ENCODE measurements at regions not wholly inside any gene's neighbourhood (a gene's known extent, or its start where the extent isn't known, plus 50 kb on each side); places are given as distances from the start of the nearest gene placed in this dataset.

- no peak overlapping the region for H3K14ac ChIP-seq (replicated peaks; ENCODE audit: low read depth, low read length)
- WGBS, 2 experiments (ENCODE audit: extremely low coverage in 2 of 2, insufficient read length in 1 of 2) = no CpG with 5 or more reads among the region's 1 CpG
- H3K9me1 ChIP-seq (ENCODE audit: insufficient read depth, low read length) = no peaks in the 10 kb centered on the region; the same call in 1 of the 2 replicates
- H3K4me2 ChIP-seq (ENCODE audit: low read depth, low read length) = no peak overlapping the region
- no peak overlapping the region for H2BK20ac ChIP-seq (ENCODE audit: low read depth, low read length)
- POLR2A ChIA-PET (ENCODE audit: unreplicated experiment) = interaction anchor here (0.5 kb wide), 1 partner anchor 103 kb away, joined by 4 read pairs; no protein-coding TSS in a partner anchor
- H3K36me3 ChIP-seq (ENCODE audit: control insufficient read depth, insufficient read depth, low read length) = no peaks in the 10 kb centered on the region
- intact Hi-C loops (cut with micrococcal nuclease) = no loop called here
- H3K27ac ChIP-seq (ENCODE audit: insufficient read depth, low read length) = no peak overlapping the region
- H3K56ac ChIP-seq (ENCODE audit: extremely low read depth, insufficient read depth, low read length) = no peak overlapping the region
- H2AK5ac ChIP-seq (ENCODE audit: low read depth, low read length) = no peak overlapping the region
- H2BK15ac ChIP-seq (ENCODE audit: low read depth, low read length) = no peak overlapping the region
- no peak overlapping the region for H2AK9ac ChIP-seq (replicated peaks; ENCODE audit: low read depth, low read length, poor library complexity)
- CTCF ChIA-PET = interaction anchor here (1.2 kb wide), 1 partner anchor 9 kb away, joined by 3 read pairs; no protein-coding TSS in a partner anchor
- no peaks in the 10 kb centered on the region for H3K27me3 ChIP-seq (ENCODE audit: control insufficient read depth, insufficient read depth, low read length)
- in situ Hi-C loops (cut with MboI; ENCODE audit: low sequenced_read_pairs) = no loop called here
- H2AFZ ChIP-seq (replicated peaks; ENCODE audit: low read length, poor library complexity) = no peak overlapping the region
- H3K4me3 ChIP-seq (ENCODE audit: insufficient read depth, low read depth, low read length) = no peak overlapping the region
- H3K4ac ChIP-seq (ENCODE audit: low read depth, low read length) = no peak overlapping the region
- no peak overlapping the region for H3K18ac ChIP-seq (ENCODE audit: low read depth, low read length)
- H4K5ac ChIP-seq (ENCODE audit: low read depth, low read length) = no peak overlapping the region
- ATAC-seq (ENCODE audit: low read depth) (no peak), DNase-seq (no peak)
- no peaks in the 10 kb centered on the region for H3K4me1 ChIP-seq (ENCODE audit: control insufficient read depth, insufficient read depth, low read length)
- no peak overlapping the region for H2BK5ac ChIP-seq (ENCODE audit: low read depth, low read length, poor library complexity, severe bottlenecking)
- dilution Hi-C loops (cut with HindIII; ENCODE audit: low sequenced_read_pairs, unreplicated experiment) = no loop called here
- no TSS peak for BruUV-seq (replicated peaks)
- no peak overlapping the region for H4K91ac ChIP-seq (ENCODE audit: insufficient read depth, low read depth, low read length)
- no peak overlapping the region for H3K23ac ChIP-seq (ENCODE audit: low read depth, low read length)
- no peaks in the 10 kb centered on the region for H3K9me3 ChIP-seq (ENCODE audit: control insufficient read depth, insufficient read depth, low read length)
- no peak overlapping the region for H4K8ac ChIP-seq (ENCODE audit: low read depth in 2 of 2, low read length in 2 of 2)
- no peaks in the 10 kb centered on the region for H4K20me1 ChIP-seq (ENCODE audit: insufficient read depth, low read length)
- H2BK120ac ChIP-seq (ENCODE audit: low read depth, low read length) = no peak overlapping the region
- TF ChIP-seq RFX5 (IDR thresholded peaks at IDR 0.05; ENCODE audit: low read depth, low read length) (no peak), CEBPB (IDR thresholded peaks at IDR 0.05; ENCODE audit: low read depth, low read length) (no peak), MXI1 (IDR thresholded peaks at IDR 0.05; ENCODE audit: borderline replicate concordance, low read depth, low read length) (no peak), CTCF (conservative IDR thresholded peaks at IDR 0.05; ENCODE audit: low read depth, low read length) (no peak), RAD21 (IDR thresholded peaks at IDR 0.05; ENCODE audit: low read length) (no peak), NFE2L2 (IDR thresholded peaks at IDR 0.05; ENCODE audit: low read depth, low read length) (no peak), MAFK (IDR thresholded peaks at IDR 0.05; ENCODE audit: low read depth, low read length) (no peak), ELK1 (IDR thresholded peaks at IDR 0.05; ENCODE audit: borderline replicate concordance, low read depth, low read length) (no peak), POLR2A (IDR thresholded peaks at IDR 0.05; ENCODE audit: low read depth, low read length) (no peak), SMC3 (IDR thresholded peaks at IDR 0.05; ENCODE audit: low read depth, low read length) (no peak), MAZ (IDR thresholded peaks at IDR 0.05; ENCODE audit: borderline replicate concordance, low read depth, low read length) (no peak)
- no peak overlapping the region for H3K9ac ChIP-seq (ENCODE audit: low read depth, low read length)
- H3K79me1 ChIP-seq (ENCODE audit: low read depth in 1 of 2, low read length in 2 of 2) = no peaks in the 10 kb centered on the region
Observed at GRCh38 chr7:15783987-15784693, 97.7 kb upstream of the MEOX2 start.
